AG20443 (cell line): ENCODE measurements at regions not wholly inside any gene's neighbourhood (a gene's known extent, or its start where the extent isn't known, plus 50 kb on each side); places are given as distances from the start of the nearest gene placed in this dataset.
"Not testable (repeated sequence)": the region's sequence is repeated elsewhere in the genome, so short reads cannot be mapped to it uniquely, and the experiment has no call there.

Source experiments
- DNase-seq: peaks from one replicate; pipeline ENCODE4 v3.0.0; 2012; ENCODE audit warnings: low spot score, mixed read lengths

- not testable (repeated sequence) for DNase-seq
These were observed 64.0 kb downstream of the OR4F15 start for GRCh38 chr15:101876031-101876430.

GRCh38 chr15:101877649-101878048 lies 65.6 kb downstream of the OR4F15 start:
- DNase-seq, result not testable (repeated sequence)

- DNase-seq, result not testable (repeated sequence)
These were observed 100.6 kb downstream of the OR4F15 start for GRCh38 chr15:101912349-101913287.

GRCh38 chr15:101924554-101924953 lies 112.6 kb downstream of the OR4F15 start:
- DNase-seq, result not testable (repeated sequence)

GRCh38 chr15:101934506-101934905 lies 122.5 kb downstream of the OR4F15 start:
- DNase-seq, result not testable (repeated sequence)

- DNase-seq, result not testable (repeated sequence)
These were observed 125.4 kb downstream of the OR4F15 start for GRCh38 chr15:101937362-101937761.

GRCh38 chr15:101938555-101938954 lies 126.6 kb downstream of the OR4F15 start:
- not testable (repeated sequence) for DNase-seq

GRCh38 chr15:101945896-101946295 lies 133.9 kb downstream of the OR4F15 start:
- DNase-seq, result not testable (repeated sequence)

GRCh38 chr15:101948491-101949010 lies 136.5 kb downstream of the OR4F15 start:
- not testable (repeated sequence) for DNase-seq

GRCh38 chr15:101949380-101950065 lies 137.5 kb downstream of the OR4F15 start:
- not testable (repeated sequence) for DNase-seq

- not testable (repeated sequence) for DNase-seq
These were observed 142.0 kb downstream of the OR4F15 start for GRCh38 chr15:101953993-101954392.

GRCh38 chr15:101955840-101956239 lies 143.8 kb downstream of the OR4F15 start:
- DNase-seq, result not testable (repeated sequence)

- not testable (repeated sequence) for DNase-seq
These were observed 146.7 kb downstream of the OR4F15 start for GRCh38 chr15:101958656-101959055.

- DNase-seq, result not testable (repeated sequence)
These were observed 149.3 kb downstream of the OR4F15 start for GRCh38 chr15:101961263-101961662.

- DNase-seq, result not testable (repeated sequence)
These were observed 149.8 kb downstream of the OR4F15 start for GRCh38 chr15:101961765-101962164.

GRCh38 chr15:101963687-101964086 lies 151.7 kb downstream of the OR4F15 start:
- not testable (repeated sequence) for DNase-seq

- DNase-seq, result not testable (repeated sequence)
These were observed 153.4 kb downstream of the OR4F15 start for GRCh38 chr15:101965353-101965752.

- DNase-seq, result peak; percentile 9
These were observed 153.9 kb downstream of the OR4F15 start for GRCh38 chr15:101965860-101966259.

- DNase-seq, result not testable (repeated sequence)
These were observed 155.4 kb downstream of the OR4F15 start for GRCh38 chr15:101967364-101967763.

- not testable (repeated sequence) for DNase-seq
These were observed 158.6 kb downstream of the OR4F15 start for GRCh38 chr15:101970605-101971004.

- not testable (repeated sequence) for DNase-seq
These were observed 165.3 kb downstream of the OR4F15 start for GRCh38 chr15:101977281-101977680.

GRCh38 chr15:101980206-101980910 lies 168.4 kb downstream of the OR4F15 start:
- DNase-seq, result peak; percentile 11
